H1 (cell line): ENCODE measurements at regions not wholly inside any gene's neighbourhood (a gene's known extent, or its start where the extent isn't known, plus 50 kb on each side); places are given as distances from the start of the nearest gene placed in this dataset.
A peak's percentile ranks its signal among the peaks of the same experiment; 100 is the strongest.
"Not testable (repeated sequence)": the region's sequence is repeated elsewhere in the genome, so short reads cannot be mapped to it uniquely, and the experiment has no call there.

Experiments
- CTCF ChIA-PET: fragments of 300-600 bp; sonication (Branson Sonifier 250); formaldehyde crosslinking; loops from one replicate; lab custom pipeline; 2021; ENCODE audit not compliant: partially characterized antibody; lab: Charles Lee
- POLR2A ChIA-PET: fragments of 300-600 bp; sonication (Branson Sonifier 250); formaldehyde crosslinking; loops from one replicate; lab custom pipeline; 2021; ENCODE audit warnings: inconsistent platforms; ENCODE audit not compliant: partially characterized antibody; lab: Charles Lee
- DNase-seq, 2 experiments: peaks; one replicate each; pipeline versions ENCODE4 v3.0.0 to v3.0.0-alpha.2; 2010 to 2022; ENCODE audit warnings: low spot score in 2 of 2, low read depth in 1 of 2, mixed read lengths in 1 of 2
- FAIRE-seq: peaks from 2 replicates; lab custom pipeline; 2011; peaks lifted over from hg19 to GRCh38; lab: Jason Lieb, UNC
- H2AFZ ChIP-seq: 2 replicates; pipeline ENCODE4 v1.8.1; 2012; ENCODE audit warnings: low read length, inconsistent platforms
- H2AK5ac ChIP-seq: 2 replicates; pipeline ENCODE4 v1.6.1; 2013; ENCODE audit warnings: low read depth, low read length
- H2BK120ac ChIP-seq: replicated peaks from 2 replicates; pipeline ENCODE3; 2013; ENCODE audit warnings: low read depth, low read length, inconsistent platforms
- H2BK12ac ChIP-seq: 2 replicates; pipeline ENCODE4 v1.6.1; 2013; ENCODE audit warnings: low read depth, low read length
- H2BK15ac ChIP-seq: 2 replicates; pipeline ENCODE4 v1.6.1; 2013; ENCODE audit warnings: low read length
- H2BK20ac ChIP-seq: 2 replicates; pipeline ENCODE4 v1.6.1; 2013; ENCODE audit warnings: low read length
- H2BK5ac ChIP-seq: 2 replicates; pipeline ENCODE4 v1.6.1; 2013; ENCODE audit warnings: low read depth, low read length
- H3K14ac ChIP-seq: 2 replicates; pipeline ENCODE4 v1.6.1; 2013; ENCODE audit warnings: inconsistent platforms; ENCODE audit not compliant: insufficient read length
- H3K18ac ChIP-seq: 2 replicates; pipeline ENCODE4 v1.6.1; 2013; ENCODE audit warnings: low read length; ENCODE audit errors: extremely low read depth
- H3K23ac ChIP-seq: 2 replicates; pipeline ENCODE4 v1.6.1; 2013; ENCODE audit warnings: inconsistent platforms; ENCODE audit not compliant: insufficient read length
- H3K23me2 ChIP-seq: 2 replicates; pipeline ENCODE4 v1.6.1; 2013; ENCODE audit warnings: low read depth, low read length
- H3K27ac ChIP-seq: 2 replicates; pipeline ENCODE4 v1.6.1; 2011; ENCODE audit warnings: low read depth, low read length, inconsistent platforms
- H3K27me3 ChIP-seq, 4 experiments: replicated peaks in 1 of 4; 1 replicate in 1 of 4; 2 replicates in 3 of 4; pipeline versions ENCODE4 v1.6.1 to v1.8.1; 2011 to 2013; ENCODE audit warnings: low read length in 3 of 4, mild to moderate bottlenecking in 3 of 4, inconsistent platforms in 2 of 4, mixed read lengths in 2 of 4, moderate library complexity in 1 of 4; ENCODE audit not compliant: control insufficient read depth in 3 of 4, insufficient read depth in 3 of 4; ENCODE audit errors: extremely low read depth in 1 of 4
- H3K36me3 ChIP-seq, 4 experiments: 2 replicates each; pipeline versions ENCODE4 v1.6.1 to v1.8.1; 2011 to 2013; ENCODE audit warnings: mild to moderate bottlenecking in 4 of 4, low read length in 3 of 4, moderate library complexity in 2 of 4, control low read depth in 1 of 4, inconsistent platforms in 1 of 4; ENCODE audit not compliant: insufficient read depth in 4 of 4, control insufficient read depth in 2 of 4
- H3K4ac ChIP-seq: replicated peaks from 2 replicates; pipeline ENCODE3; 2013; ENCODE audit warnings: low read length, low read depth, mixed read lengths, inconsistent platforms; ENCODE audit not compliant: insufficient read length
- H3K4me1 ChIP-seq, 4 experiments: replicated peaks in 1 of 4; 1 replicate in 1 of 4; 2 replicates in 3 of 4; pipeline versions ENCODE4 v1.6.1 to v1.8.1; 2011 to 2013; ENCODE audit warnings: low read length in 3 of 4, inconsistent platforms in 2 of 4, mixed read lengths in 1 of 4; ENCODE audit not compliant: insufficient read depth in 4 of 4, control insufficient read depth in 3 of 4
- H3K4me2 ChIP-seq, 2 experiments: 2 replicates each; pipeline versions ENCODE4 v1.6.1 to v1.8.1; 2011 to 2013; ENCODE audit warnings: low read depth in 2 of 2, low read length in 2 of 2, control low read depth in 1 of 2, inconsistent platforms in 1 of 2, mild to moderate bottlenecking in 1 of 2; ENCODE audit not compliant: insufficient read depth in 1 of 2
- H3K4me3 ChIP-seq, 4 experiments: fragments of 200-600, 300-600 bp in 1 of 4; sonication (generic), shearing (Covaris generic), sonication (Bioruptor Twin) in 1 of 4; 2 replicates each; pipeline versions ENCODE4 v1.5.1 to v1.8.1; 2011 to 2016; ENCODE audit warnings: low read length in 4 of 4, low read depth in 3 of 4, control low read depth in 2 of 4, inconsistent platforms in 2 of 4, mild to moderate bottlenecking in 2 of 4, mixed read lengths in 1 of 4, moderate library complexity in 1 of 4; ENCODE audit not compliant: insufficient read depth in 2 of 4; ENCODE audit errors: extremely low read depth in 1 of 4
- H3K56ac ChIP-seq: replicated peaks from 2 replicates; pipeline ENCODE3; 2013; ENCODE audit warnings: low read depth, mild to moderate bottlenecking, mixed read lengths, low read length, inconsistent platforms; ENCODE audit not compliant: insufficient read length
- H3K79me1 ChIP-seq: 2 replicates; pipeline ENCODE4 v1.6.1; 2013; ENCODE audit warnings: low read depth, low read length, control low read depth
- H3K79me2 ChIP-seq, 2 experiments: 2 replicates each; pipeline versions ENCODE4 v1.6.1 to v1.8.1; 2012 to 2013; ENCODE audit warnings: low read length in 2 of 2, mild to moderate bottlenecking in 2 of 2, inconsistent platforms in 1 of 2; ENCODE audit not compliant: insufficient read depth in 2 of 2, control insufficient read depth in 1 of 2
- H3K9ac ChIP-seq, 4 experiments: replicated peaks in 1 of 4; 1 replicate in 1 of 4; 2 replicates in 3 of 4; pipeline versions ENCODE4 v1.6.1 to v1.8.1; 2011 to 2013; ENCODE audit warnings: low read depth in 3 of 4, low read length in 3 of 4, control low read depth in 2 of 4, mild to moderate bottlenecking in 2 of 4, moderate library complexity in 2 of 4, inconsistent platforms in 1 of 4; ENCODE audit errors: extremely low read depth in 1 of 4
- H3K9me3 ChIP-seq, 2 experiments: 2 replicates each; pipeline versions ENCODE4 v1.6.1 to v1.8.1; 2012 to 2013; ENCODE audit warnings: mild to moderate bottlenecking in 2 of 2, moderate library complexity in 2 of 2, control low read depth in 1 of 2, inconsistent platforms in 1 of 2, low read depth in 1 of 2, low read length in 1 of 2, mixed read lengths in 1 of 2; ENCODE audit not compliant: insufficient read depth in 2 of 2
- H4K20me1 ChIP-seq, 2 experiments: replicated peaks in 1 of 2; 2 replicates each; pipeline versions ENCODE3 to v1.8.1; 2011 to 2013; ENCODE audit warnings: inconsistent platforms in 2 of 2, low read length in 2 of 2, mild to moderate bottlenecking in 1 of 2; ENCODE audit not compliant: insufficient read depth in 2 of 2, control insufficient read depth in 1 of 2
- H4K5ac ChIP-seq: 2 replicates; pipeline ENCODE4 v1.6.1; 2013; ENCODE audit warnings: low read length, low read depth, mixed read lengths, inconsistent platforms; ENCODE audit not compliant: insufficient read length
- H4K8ac ChIP-seq: 2 replicates; pipeline ENCODE4 v1.8.0; 2013; ENCODE audit warnings: mild to moderate bottlenecking, moderate library complexity, low read length, inconsistent platforms; ENCODE audit not compliant: insufficient read depth; ENCODE audit errors: extremely low read depth
- H4K91ac ChIP-seq: replicated peaks from 2 replicates; pipeline ENCODE3; 2013; ENCODE audit warnings: low read length, mixed read lengths, inconsistent platforms; ENCODE audit not compliant: insufficient read length
- ATF2 ChIP-seq: IDR thresholded peaks from 2 replicates; pipeline ENCODE4 v1.6.1; 2012; ENCODE audit warnings: low read length, inconsistent platforms
- E2F6 ChIP-seq: IDR thresholded peaks from 2 replicates; pipeline ENCODE4 v1.6.1; 2012; ENCODE audit warnings: inconsistent platforms
- GTF2F1 ChIP-seq: IDR thresholded peaks from 2 replicates; pipeline ENCODE4 v1.6.1; 2012; ENCODE audit warnings: low read depth, low read length, improper control_type of control experiment, borderline replicate concordance
- TBP ChIP-seq: IDR thresholded peaks from 2 replicates; pipeline ENCODE4 v1.6.1; 2011; ENCODE audit warnings: low read depth, low read length, improper control_type of control experiment
- WGBS, 2 experiments: shearing (Covaris generic) in 1 of 2; methylation state at CpG; one replicate each; pipeline versions ENCODE4 v1.1.6 to v1.1.7; 2013 to 2015; ENCODE audit warnings: low lambda C conversion rate in 2 of 2, mixed read lengths in 2 of 2, inconsistent platforms in 1 of 2, low coverage in 1 of 2, missing lambda C conversion rate in 1 of 2; ENCODE audit not compliant: insufficient replicate concordance in 2 of 2, insufficient coverage in 1 of 2, insufficient read length in 1 of 2; ENCODE audit errors: extremely low coverage in 1 of 2, missing lambda C conversion rate in 1 of 2; 5-methylcytosine and 5-hydroxymethylcytosine counted together

- TF ChIP-seq TBP (no peak), GTF2F1 (no peak), E2F6 (no peak), ATF2 (no peak)
Measured at GRCh38 chr3:147089286-147089685, 317.1 kb downstream of the ZIC4 start (continued).

GRCh38 chr3:147059500-147059899 is 346.8 kb downstream of the ZIC4 start:
- H4K8ac ChIP-seq, H3K36me3 ChIP-seq, H3K18ac ChIP-seq, H2BK120ac ChIP-seq, H2BK15ac ChIP-seq, H2BK12ac ChIP-seq, H3K79me2 ChIP-seq, H3K4me3 ChIP-seq, H4K20me1 ChIP-seq, H3K9ac ChIP-seq, H3K23ac ChIP-seq, H2AK5ac ChIP-seq, H3K4me2 ChIP-seq, DNase-seq, H3K27me3 ChIP-seq, H2BK5ac ChIP-seq, H3K9me3 ChIP-seq, POLR2A ChIA-PET, H2BK20ac ChIP-seq, H3K23me2 ChIP-seq, H3K4me1 ChIP-seq, H4K91ac ChIP-seq, H4K5ac ChIP-seq, H3K4ac ChIP-seq, H3K79me1 ChIP-seq, FAIRE-seq, H3K14ac ChIP-seq: not testable (repeated sequence)
- WGBS, 2 experiments, result 59% methylated on average over 6 of the region's 6 CpGs; no CpG with 5 or more reads in 1 of the 2 experiments
- Histone ChIP-seq H2AFZ (peak overlapping the region; percentile 76; the same call in 1 of the 2 replicates), H3K56ac (peak overlapping the region; percentile 30), H3K27ac (0 out of 2 replicates have a peak overlapping the region, but pooled peaks have one; percentile 7)
- CTCF ChIA-PET, result interaction anchor here (0.5 to 1.2 kb wide), 2 partner anchors 46 to 137 kb away, joined by 3 to 4 read pairs; no protein-coding TSS in a partner anchor
